NAMALWA (cell line): ENCODE measurements at regions not wholly inside any gene's neighbourhood (a gene's known extent, or its start where the extent isn't known, plus 50 kb on each side); places are given as distances from the start of the nearest gene placed in this dataset.

Experiments
- DNase-seq: peaks from one replicate; pipeline ENCODE4 v3.0.0-alpha.2; 2015; ENCODE audit warnings: low spot score

DNA sequence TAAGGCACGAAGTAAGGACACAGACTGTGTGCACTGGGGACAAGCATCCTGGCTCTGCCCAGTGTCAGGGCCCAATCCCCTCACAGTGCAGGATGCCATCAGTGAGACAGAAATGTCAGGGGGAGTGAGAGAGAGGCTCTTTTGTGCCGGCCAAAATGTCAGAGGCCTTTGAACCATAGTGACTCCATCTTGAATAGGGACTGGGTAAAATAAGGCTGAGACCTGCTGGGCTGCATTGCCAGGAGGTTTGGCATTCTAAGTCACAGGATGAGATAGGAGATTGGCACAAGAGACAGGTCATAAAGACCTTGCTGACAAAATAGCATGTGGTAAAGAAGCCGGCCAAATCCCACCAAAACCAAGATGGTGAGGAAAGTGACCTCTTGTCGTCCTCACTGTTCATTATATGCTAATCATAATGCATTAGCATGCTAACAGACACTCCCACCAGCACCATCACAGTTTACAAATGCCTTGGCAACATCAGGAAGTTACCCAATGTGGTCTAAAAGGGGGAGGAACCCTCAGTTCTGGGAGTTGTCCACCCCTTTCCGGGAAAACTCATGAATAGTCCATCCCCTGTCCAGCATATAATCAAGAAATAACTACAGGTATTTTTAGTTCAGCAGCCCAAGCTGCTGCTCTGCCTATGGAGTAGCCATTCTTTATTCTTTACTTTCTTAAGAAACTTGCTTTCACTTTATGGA lies 337.4 kb downstream of the LPIN1 start:
- DNase-seq = no peak

DNA sequence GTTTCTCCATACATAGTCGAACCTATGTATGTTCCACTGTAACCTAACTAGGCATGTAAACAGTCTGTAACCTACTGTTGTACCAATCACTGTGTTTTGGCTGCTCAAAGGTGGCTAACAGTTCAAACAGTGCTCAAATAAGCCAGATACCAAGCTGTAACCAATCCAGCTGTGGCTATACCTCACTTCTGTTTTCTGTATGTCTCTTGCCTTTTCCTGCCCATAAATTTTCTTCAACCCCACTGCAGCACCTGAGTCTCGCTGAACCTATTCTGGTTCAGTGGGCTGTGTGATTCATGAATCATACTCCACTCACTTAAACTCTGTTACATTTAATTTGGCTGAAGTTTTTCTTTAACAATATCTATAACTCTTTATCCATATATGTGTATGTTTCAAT lies 340.7 kb downstream of the LPIN1 start:
- no peak for DNase-seq

DNA sequence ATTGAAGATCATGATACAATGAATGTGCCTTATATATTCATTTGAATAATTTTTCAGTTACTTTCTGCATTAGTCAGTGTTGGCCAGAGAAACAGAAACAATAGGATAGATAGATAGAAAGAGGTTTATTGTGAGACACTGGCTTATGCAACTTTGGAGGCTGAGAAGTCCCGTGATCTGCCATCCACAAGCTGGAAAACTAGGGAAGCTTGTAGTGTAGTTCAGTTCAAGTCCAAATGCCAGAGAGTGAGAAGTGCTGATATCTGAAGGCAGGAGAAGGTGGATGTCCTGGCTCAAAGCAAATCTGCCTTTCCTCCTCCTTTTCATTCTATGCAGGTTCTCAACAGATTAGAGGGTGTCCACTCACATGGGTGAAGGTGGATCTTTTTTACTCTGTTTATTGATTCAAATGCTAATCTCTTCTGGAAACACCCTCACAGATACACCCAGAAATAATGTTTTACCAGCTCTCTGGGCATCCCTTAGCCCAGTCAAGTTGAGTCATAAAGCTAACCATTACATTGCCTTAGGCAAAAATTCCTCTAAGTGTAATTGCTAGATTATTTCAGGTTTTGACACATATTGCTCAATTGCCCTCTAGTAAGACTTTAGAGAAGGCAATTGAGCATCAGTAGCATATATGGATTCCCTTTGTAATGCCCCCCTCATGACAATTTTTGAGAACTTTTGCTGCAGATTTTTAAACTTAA lies 341.4 kb downstream of the LPIN1 start:
- DNase-seq = no peak

DNA sequence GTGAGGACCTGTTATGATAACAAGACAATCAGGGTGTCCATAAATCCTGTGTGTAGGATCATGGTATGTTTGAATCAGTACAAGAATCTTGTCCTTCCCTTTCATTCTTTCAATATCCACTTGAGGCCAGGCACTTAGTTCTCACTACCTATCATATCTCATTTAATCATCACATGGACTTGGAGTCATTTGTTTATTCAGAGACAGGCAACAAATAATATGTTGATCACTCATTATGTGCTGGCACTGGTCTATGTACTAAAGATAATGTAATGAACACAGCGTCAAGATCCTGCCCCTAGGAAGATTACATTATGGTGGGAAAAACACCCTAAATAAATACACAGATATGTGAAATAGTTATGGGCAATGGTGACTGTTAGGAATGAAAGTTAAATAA lies 342.6 kb downstream of the LPIN1 start:
- no peak for DNase-seq

DNA sequence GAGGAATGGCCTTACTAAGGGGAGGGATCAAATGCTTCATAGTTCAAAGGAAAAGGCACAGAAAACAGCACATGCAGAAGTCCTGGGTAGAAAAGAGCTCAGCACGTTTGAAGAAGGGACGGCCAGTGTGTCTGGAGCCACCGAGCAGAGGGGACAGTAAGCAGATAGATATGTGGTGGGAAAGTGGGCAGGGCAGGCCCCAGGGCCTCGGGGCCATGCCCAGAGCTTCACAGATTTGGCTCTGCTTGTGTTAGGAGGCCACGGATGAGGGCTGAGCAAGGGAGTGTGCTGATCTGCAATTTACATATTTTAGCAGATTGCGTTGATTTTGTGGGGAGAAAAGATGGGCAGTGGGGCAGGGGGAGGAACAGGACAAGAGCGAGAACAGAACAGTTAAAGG lies 343.1 kb downstream of the LPIN1 start:
- no peak for DNase-seq

DNA sequence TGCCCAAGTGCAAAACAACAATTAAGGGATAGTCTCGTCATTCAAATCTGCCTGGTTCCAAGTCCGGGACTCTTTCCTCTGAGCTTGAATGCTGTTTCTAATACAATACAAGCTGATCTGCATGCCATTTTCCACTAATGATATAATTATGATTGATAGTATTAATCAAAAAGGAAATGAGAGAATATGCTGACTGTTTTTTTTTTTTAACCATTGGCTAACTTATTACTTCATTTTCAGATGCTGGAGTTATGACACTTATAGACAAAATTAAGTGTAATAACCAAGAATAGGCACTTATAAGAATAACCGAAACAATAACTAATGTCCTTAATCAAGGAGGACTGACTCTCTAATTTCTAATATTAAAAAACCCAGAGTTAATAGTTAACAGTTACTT lies 343.6 kb downstream of the LPIN1 start:
- DNase-seq = no peak

DNA sequence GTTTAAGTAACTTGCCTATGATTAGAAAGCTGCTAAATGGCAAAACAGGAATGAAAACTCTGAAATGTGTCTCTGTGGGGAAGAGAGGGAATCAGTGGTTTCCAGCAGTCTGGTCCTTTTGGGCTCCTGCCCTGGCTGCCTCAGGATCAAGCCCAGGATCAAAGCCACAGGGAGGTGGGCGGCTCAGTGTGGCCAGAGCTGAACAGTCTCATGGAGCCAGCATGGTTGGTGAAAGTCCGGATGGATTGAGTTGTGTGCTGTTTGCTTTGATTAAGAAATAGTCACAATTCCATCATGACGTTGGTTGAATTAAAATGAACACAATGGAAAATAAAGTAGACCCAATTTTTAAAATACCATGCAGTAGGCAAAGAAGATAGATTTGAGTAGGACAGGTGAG lies 344.2 kb downstream of the LPIN1 start:
- no peak for DNase-seq

DNA sequence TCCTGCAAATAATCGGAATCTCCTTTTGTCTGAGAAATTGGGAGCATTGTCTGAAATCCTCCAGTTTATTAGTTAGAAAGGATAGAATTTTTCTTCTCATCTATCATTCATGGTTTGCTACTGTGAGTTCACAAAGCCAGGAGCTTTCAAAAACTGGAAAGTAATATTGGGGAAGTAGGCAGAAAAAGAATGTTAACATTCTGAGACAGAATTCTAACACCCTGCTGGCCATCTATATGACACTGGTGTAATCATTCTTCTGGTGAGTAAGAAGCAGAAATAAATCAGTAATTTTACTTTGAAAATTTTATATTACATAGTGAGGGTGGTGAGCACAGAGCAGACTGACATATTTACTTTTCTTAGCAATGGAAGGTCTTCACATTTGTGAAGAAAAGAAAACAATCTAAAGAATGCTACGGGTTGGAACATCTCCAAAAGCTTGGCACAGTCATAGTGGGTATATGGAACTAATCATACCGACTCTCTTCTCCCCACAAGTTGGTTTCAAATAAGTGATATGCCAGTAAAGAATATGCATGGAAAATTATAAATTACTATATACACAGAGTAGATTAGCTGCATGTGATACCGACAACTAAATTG lies 344.9 kb downstream of the LPIN1 start:
- DNase-seq = no peak

DNA sequence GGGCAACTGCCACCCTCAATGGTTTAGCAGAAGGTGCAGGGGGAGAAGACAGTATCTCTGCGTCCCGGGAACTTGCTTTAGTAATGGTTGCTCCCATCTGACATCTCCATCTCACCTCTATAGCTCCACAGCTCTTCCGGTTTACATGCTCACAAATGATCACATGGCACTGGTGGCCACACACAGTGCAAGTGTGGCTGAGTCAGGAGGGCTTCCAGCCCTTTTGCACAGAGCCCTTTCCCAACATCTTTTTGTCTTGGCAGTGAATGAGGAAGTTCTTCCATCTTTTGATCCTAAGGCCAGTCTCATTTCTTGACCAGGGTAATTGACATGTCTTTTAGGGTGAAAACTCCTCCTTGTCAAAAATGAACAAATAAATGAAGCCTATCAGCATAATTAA lies 347.7 kb downstream of the LPIN1 start:
- DNase-seq = no peak

DNA sequence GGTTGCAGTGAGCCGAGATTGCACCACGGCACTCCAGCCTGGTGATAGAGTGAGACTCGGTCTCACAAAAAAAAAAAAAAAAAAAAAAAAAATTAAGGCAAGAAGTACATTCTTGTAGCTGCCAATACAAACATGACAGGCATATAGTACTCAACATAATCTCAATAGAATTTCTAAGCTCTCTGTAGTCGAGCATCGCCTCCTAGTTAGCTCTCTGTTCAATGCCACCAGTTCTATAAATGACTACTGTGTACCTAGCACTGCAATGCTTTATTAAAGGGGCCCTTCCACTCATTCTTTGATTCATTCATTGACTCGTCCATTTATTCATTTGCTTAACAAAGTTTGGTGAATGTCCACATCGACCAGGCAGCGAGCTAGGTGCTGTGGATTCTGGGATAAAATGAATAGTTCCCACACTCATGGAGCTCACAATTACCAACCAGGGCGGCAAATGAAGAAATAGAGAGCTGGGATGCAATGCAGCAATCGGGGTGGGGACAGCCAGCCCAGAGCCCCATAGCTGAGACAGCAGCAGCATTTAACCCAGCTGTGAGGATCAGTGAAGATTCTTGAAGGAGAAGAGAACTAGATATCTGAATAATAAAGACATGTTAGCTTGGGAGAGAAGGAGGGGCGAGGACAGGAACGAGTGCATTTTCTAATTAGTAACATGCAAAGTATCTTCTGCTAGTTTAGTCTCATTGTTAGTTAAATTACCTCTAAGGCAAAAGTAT lies 349.8 kb downstream of the LPIN1 start:
- DNase-seq = no peak

DNA sequence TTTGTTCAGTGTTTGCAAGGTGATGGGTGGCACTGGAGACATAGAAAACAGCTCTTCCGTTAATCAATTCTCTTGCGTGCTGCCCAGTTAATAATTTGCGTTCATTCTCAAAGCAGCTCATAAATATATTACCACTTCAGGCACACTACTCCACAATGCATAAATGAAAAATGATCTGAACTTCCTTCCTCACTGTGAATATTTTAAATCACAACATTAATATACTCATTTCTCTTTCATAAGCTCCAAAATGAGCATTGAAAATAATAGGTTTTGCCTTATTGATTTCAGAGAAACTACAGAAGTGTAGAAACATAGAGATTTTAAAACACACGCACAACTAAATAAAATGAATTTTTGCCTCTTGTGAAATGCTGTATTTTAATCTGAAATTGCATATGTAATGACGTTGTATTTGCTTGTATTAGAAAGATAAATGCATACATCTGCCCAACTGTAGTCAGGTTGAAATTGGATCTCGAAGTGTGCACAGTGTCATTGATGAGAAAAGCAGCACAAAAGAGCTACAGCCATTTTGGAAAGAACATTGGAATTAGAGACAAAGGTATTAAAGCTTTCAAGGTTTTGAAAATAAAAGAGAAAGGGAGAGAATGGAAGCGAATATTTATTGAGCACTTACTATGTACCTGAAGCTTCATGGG lies 350.5 kb downstream of the LPIN1 start:
- no peak for DNase-seq

DNA sequence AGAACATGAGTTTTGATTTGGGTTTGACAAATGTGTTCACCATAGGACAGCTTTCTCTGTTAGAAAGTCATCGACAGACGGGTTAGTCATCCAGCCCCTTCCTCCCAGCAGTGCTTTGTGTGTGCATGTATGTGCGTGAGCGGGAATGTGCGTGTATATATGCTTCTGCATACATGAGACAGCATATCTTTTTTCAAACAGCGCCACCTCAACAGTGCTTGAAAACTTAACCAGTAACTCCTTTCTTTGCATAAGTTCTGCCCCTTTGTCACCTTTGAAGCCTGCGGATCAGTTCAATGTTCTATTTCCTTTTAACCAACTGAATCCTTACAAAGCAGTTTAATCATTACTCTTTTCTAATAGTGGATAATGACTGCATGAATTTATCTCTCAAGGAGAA lies 351.4 kb downstream of the LPIN1 start:
- DNase-seq = no peak

DNA sequence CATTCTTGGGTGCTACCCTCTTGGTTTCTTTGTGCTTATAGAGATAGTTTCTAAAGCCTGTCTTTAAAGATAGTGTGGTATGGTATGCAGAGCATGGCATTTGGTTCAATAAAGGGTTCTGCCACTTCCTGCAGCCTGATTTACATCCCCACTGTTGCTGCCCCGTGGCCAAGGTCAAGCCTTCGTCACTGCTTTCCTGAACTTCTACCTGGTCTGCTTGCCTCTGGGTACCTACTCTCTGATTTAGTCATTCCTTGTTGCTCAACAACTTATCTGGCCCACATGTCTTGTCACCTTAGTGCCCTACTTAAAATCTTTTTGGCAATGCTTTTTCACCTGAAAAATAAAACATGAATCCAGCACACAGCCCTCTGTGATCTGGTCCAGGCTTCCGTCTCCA lies 352.9 kb downstream of the LPIN1 start:
- no peak for DNase-seq

DNA sequence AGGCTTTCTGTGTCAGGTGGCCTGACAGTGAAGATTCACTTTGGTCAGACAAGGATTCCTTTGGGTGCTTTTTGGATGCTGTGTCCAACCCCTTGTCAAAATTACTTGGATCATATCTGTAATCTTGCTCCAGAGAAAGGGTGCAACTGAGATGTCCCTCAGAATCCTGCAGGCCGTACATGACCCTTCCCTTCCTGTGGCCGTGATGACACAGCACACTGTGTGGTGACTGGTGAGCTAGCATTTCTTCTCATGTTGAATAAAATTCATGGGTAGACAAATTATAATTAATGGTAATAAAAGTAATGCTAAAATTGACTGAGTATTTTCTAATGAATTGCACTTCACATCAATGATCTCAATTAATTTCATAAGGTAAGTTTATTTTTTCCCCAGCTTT lies 356.2 kb downstream of the LPIN1 start:
- DNase-seq = no peak

DNA sequence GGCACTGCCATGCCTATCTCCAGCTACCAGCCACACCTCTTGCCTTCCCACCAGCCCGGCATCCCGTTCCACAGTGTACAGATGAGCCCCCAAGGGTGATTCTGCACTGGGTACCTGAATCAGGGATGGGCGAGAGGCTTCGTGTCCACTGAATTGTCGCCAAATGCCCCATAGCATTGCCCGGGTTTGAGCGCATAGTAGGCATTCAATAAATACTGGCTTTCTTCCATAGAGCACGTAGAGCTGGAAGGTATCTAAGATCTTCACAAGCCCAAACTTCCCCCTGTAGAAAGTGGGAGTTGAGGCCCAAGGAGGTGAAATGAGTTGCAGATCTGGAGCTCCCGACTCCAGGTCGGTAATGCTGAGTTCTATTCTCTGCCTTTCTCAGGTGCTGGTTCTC lies 358.7 kb downstream of the LPIN1 start:
- DNase-seq = no peak

DNA sequence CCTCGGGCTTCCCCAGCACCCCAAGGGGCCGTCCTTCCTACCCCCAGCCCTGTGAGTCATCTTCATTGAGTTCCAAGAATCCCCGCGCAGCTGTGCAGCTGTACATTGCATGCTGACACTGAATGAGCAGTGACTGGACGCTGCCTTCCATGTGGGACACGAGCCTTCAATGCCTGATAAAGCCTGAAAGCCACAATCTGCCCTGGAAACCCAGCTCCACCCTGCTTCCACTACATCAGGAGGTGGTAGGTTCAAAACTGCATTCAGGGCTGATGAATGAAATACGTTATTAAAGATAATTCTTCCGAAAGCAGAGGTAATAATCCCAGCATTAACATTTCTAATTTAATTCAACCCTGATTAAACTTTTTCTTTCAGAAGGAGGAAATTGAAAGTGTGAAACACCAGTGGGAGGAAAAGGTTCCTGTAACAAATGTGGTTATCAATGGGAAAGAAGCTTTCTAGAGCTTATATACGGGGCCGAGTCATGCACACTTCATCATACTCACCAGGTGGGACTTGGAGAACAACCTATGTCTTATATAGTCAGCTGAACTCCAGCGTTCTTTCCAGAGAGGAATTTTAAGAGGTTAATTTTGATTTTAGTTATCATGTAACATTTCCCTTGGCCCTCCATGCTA lies 360.1 kb downstream of the LPIN1 start:
- DNase-seq = no peak

DNA sequence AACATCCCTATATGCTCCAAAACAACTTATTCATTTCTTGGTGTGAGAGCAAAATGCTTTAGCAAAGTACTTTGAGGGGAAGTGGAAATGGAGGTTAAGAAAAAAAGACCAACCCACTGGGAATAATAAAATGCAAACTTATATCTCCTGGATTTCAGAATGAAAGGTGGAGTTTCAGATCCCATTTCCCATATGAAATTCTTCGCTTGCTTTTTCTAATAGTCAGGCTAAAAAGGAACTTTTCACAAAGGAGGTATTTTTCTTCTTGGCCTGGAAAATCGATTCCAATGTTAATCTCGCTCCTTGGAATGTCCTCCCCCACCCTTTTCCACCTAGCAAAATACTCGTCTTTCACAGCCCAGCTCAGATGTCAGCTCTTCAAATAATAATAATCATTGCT lies 360.9 kb downstream of the LPIN1 start:
- no peak for DNase-seq

DNA sequence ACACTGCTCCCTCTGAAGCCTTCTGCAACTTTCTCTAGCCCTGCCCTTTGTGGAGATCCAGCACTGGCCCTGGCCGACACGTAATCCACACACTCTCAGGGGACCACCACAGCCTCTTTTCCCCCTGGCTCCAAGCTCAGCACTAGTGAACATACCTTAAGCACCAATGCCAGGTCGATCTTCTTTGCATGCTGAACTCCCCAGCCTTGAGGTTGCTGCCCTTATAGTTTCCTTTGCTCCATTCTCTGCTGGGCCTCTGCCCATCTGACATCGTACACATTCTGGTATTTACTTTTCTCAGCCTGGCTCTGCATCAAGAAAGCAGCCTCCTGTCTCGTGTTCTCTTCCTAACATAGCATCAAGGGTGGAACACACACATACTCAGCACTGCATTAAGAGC lies 361.5 kb downstream of the LPIN1 start:
- no peak for DNase-seq

DNA sequence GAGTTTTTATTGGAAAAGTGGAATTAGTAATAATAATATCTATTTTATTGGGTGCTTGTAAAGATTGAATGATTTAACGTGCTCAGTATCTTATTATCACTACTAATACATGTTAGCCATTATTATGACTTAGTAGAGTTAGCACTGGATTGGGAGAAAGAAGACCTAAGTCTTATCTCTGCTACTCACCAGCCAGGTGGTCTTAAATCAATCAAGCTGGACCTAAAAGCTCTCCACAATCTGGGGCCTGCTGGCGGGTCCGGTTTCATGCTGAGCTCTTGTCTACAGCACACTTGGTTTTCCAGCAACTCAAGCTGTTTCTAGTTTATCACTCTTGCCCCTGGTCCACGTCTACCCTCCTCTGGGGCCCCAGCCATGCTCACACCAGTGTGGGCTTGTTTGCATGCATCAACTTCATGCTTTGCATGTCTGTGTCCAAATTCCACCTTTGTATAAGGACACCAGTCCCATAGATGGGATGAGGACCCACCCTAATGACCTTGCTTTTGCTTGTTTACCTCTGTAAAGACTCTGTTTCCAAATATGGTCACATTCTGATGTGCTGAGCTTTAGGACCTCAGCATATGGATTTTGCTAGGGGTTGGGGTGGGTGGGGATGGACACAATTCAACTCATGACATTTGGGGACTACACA lies 363.1 kb downstream of the LPIN1 start:
- no peak for DNase-seq

DNA sequence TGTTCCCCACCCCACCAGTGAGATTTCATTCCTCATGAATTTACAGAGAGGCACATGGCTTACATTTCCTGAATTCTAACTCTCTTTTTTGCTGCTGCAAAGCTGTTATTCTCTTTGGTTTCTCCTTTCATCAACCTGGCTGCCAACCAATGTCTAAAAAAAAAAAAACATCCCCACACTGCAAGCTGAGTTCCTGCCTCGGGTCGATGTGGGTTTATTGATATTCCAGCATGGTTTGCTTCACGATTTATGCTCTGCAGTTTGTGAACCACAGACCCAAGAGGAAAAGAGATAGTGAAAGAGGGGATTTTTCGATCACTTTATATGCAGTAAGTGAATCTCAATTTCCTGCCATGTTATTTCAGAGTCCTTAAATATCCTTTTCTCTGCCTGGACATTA lies 363.6 kb downstream of the LPIN1 start:
- no peak for DNase-seq

DNA sequence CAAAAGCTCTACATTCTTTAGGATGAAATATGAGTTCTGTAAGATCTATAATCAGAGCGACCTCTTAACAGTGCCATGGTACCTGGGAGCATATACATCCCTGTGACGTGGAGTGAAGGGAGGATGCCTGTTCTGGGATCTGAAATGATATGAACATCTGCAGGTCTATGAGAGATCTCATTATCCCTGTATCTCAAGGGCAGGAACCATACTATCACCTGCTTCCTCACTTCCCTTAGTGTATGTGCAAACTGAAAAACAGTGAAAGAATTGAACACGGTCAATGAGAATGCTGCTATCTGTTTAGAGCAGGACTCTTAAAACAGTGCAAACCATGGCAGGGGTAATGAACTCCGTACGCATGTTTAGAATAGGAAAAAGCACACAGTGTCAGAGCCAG lies 364.0 kb downstream of the LPIN1 start:
- no peak for DNase-seq
